ENCODE measurements at regions not wholly inside any gene's neighbourhood (a gene's known extent, or its start where the extent isn't known, plus 50 kb on each side); places are given as distances from the start of the nearest gene placed in this dataset.
"Not testable (repeated sequence)": the region's sequence is repeated elsewhere in the genome, so short reads cannot be mapped to it uniquely, and the experiment has no call there.

DNA sequence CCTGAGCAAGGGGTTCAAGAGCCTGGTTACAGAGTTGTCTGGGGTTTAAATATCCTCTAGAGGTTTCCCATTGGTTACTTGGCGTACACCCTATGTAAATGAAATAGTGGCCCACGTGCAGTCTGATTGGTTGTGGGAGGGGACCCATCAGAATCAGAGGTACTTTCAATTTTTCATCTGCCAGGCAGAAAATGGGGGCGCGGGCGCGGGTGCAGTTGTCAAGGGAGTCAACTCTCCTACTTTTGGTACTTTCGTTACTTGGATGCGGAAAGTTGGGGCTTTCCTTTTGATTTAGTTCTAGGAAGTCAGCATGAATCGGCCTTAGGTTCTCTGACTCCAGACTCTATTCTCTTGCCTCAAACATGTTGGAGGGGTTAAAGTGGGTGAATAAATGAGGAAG lies 83.2 kb downstream of the DNAJB9 start:
- Mint-ChIP-seq H3K27me3 (ENCODE audit: low read depth) (no peaks in the 10 kb centered on the region), H3K27ac (ENCODE audit: unreplicated experiment) (no peak overlapping the region), H3K4me1 (ENCODE audit: low read depth) (peaks cover 7% of the 10 kb centered on the region), H3K36me3 (ENCODE audit: low read depth) (no peaks in the 10 kb centered on the region), H3K4me3 (ENCODE audit: unreplicated experiment) (no peak overlapping the region), H3K9me3 (ENCODE audit: low read depth) (no peaks in the 10 kb centered on the region)
- TF ChIP-seq CTCF (IDR thresholded peaks at IDR 0.05), result no peak
- no peak for DNase-seq (ENCODE audit: low spot score)

- no peak overlapping the region for H3K27ac Mint-ChIP-seq (ENCODE audit: unreplicated experiment)
- H3K4me3 Mint-ChIP-seq (ENCODE audit: unreplicated experiment), result no peak overlapping the region
- no peaks in the 10 kb centered on the region for H3K36me3 Mint-ChIP-seq (ENCODE audit: low read depth)
- H3K4me1 Mint-ChIP-seq (ENCODE audit: low read depth), result peaks cover 7% of the 10 kb centered on the region
- no peaks in the 10 kb centered on the region for H3K9me3 Mint-ChIP-seq (ENCODE audit: low read depth)
- no peak for TF ChIP-seq CTCF (IDR thresholded peaks at IDR 0.05)
- no peak for DNase-seq (ENCODE audit: low spot score)
- no peaks in the 10 kb centered on the region for H3K27me3 Mint-ChIP-seq (ENCODE audit: low read depth)
Observed at GRCh38 chr7:108653526-108653925, 83.9 kb downstream of the DNAJB9 start.

DNA sequence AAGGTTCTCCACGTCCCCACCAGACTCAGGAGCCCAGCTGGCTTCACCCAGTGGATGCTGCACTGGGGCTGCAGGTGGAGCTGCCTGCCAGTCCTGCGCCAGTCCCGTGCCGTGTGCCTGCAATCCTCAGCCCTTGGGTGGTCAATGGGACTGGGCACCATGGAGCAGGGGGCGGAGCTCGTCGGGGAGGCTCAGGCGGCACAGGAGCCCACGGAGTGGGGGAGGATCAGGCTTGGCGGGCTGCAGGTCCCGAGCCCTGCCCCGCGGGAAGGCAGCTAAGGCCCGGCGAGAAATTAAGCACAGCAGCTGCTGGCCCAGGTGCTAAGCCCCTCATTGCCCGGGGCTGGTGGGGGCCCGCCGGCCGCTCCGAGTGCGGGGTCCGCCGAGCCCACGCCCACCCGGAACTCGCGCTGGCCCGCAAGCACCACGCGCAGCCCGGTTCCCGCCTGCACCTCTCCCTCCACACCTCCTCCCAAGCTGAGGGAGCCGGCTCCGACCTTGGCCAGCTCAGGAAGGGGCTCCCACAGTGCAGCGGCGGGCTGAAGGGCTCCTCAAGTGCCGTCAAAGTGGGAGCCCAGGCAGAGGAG lies 87.6 kb downstream of the DNAJB9 start:
- H3K4me1 Mint-ChIP-seq (ENCODE audit: low read depth); H3K27ac Mint-ChIP-seq (ENCODE audit: unreplicated experiment); H3K36me3 Mint-ChIP-seq (ENCODE audit: low read depth); H3K4me3 Mint-ChIP-seq (ENCODE audit: unreplicated experiment); H3K9me3 Mint-ChIP-seq (ENCODE audit: low read depth); H3K27me3 Mint-ChIP-seq (ENCODE audit: low read depth): not testable (repeated sequence)
- peak; percentile 80 for DNase-seq (ENCODE audit: low spot score)

- Mint-ChIP-seq H3K27me3 (ENCODE audit: low read depth) (peaks cover 2% of the 10 kb centered on the region), H3K4me3 (ENCODE audit: unreplicated experiment) (no peak overlapping the region), H3K9me3 (ENCODE audit: low read depth) (no peaks in the 10 kb centered on the region), H3K36me3 (ENCODE audit: low read depth) (no peaks in the 10 kb centered on the region), H3K4me1 (ENCODE audit: low read depth) (peaks cover 6% of the 10 kb centered on the region), H3K27ac (ENCODE audit: unreplicated experiment) (no peak overlapping the region)
- DNase-seq (ENCODE audit: low spot score), result no peak
- TF ChIP-seq CTCF (IDR thresholded peaks at IDR 0.05), result no peak
Observed at GRCh38 chr7:108659261-108659660, 89.6 kb downstream of the DNAJB9 start.

GRCh38 chr7:108659867-108660266 lies 90.2 kb downstream of the DNAJB9 start:
- Mint-ChIP-seq H3K36me3 (ENCODE audit: low read depth) (no peaks in the 10 kb centered on the region), H3K4me1 (ENCODE audit: low read depth) (peaks cover 6% of the 10 kb centered on the region), H3K27me3 (ENCODE audit: low read depth) (peaks cover 2% of the 10 kb centered on the region), H3K4me3 (ENCODE audit: unreplicated experiment) (no peak overlapping the region), H3K9me3 (ENCODE audit: low read depth) (no peaks in the 10 kb centered on the region), H3K27ac (ENCODE audit: unreplicated experiment) (no peak overlapping the region)
- no peak for DNase-seq (ENCODE audit: low spot score)
- TF ChIP-seq CTCF (IDR thresholded peaks at IDR 0.05), result no peak

GRCh38 chr7:108660465-108660864 lies 90.8 kb downstream of the DNAJB9 start:
- no peak for DNase-seq (ENCODE audit: low spot score)
- H3K27ac Mint-ChIP-seq (ENCODE audit: unreplicated experiment), result no peak overlapping the region
- H3K4me1 Mint-ChIP-seq (ENCODE audit: low read depth), result peaks cover 6% of the 10 kb centered on the region
- peaks cover 2% of the 10 kb centered on the region for H3K27me3 Mint-ChIP-seq (ENCODE audit: low read depth)
- TF ChIP-seq CTCF (IDR thresholded peaks at IDR 0.05), result peak; percentile 67
- H3K36me3 Mint-ChIP-seq (ENCODE audit: low read depth), result no peaks in the 10 kb centered on the region
- no peak overlapping the region for H3K4me3 Mint-ChIP-seq (ENCODE audit: unreplicated experiment)
- no peaks in the 10 kb centered on the region for H3K9me3 Mint-ChIP-seq (ENCODE audit: low read depth)

Measured in chondrocyte (in vitro differentiated cells).